NCI-H1092 treated with DMSO at 0.1 percent for 48 hours (cell line): ENCODE measurements at regions not wholly inside any gene's neighbourhood (a gene's known extent, or its start where the extent isn't known, plus 50 kb on each side); places are given as distances from the start of the nearest gene placed in this dataset.
"Not testable (repeated sequence)": the region's sequence is repeated elsewhere in the genome, so short reads cannot be mapped to it uniquely, and the experiment has no call there.

Experiments used
- DNase-seq: peaks from one replicate; lab custom pipeline; 2025; lab: John Stamatoyannopoulos, UW

DNA sequence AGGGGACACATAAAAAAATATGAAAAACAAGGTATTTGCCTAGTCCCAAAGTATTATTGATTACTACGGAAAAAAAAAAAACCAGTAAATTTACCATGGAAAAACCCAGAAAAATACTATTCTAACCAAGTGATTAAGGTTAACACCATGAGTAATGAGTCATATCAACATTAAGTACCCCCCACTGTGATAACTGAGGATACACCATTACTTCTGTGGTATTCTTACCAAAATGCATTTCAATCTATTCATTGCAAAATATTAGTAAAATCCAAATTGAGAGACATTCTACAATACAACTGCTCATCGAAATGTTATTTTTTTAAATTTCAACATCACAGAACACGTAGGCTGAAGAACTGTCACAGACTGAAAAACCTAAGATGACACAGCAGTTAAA is 669.8 kb downstream of the ZEB2 start:
- no peak for DNase-seq

DNA sequence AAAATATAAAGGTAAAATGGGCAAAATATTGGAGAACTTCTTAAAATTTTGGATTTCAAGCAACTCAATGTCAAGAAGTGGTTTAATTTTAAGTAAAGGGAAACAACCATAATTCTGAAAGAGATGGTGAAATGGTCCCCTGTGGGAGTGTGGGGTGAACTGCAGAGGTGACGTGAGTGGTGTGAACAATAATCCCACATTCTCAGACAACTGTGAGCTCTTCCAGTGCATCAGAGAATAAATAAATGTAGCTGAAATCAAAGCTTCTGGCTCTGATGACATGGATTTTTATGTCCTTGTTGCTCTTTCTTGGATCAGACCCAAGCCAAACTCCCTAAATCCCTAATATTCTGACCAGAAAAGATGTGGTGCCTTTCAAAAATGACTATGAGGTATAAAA is 672.7 kb downstream of the ZEB2 start:
- no peak for DNase-seq

DNA sequence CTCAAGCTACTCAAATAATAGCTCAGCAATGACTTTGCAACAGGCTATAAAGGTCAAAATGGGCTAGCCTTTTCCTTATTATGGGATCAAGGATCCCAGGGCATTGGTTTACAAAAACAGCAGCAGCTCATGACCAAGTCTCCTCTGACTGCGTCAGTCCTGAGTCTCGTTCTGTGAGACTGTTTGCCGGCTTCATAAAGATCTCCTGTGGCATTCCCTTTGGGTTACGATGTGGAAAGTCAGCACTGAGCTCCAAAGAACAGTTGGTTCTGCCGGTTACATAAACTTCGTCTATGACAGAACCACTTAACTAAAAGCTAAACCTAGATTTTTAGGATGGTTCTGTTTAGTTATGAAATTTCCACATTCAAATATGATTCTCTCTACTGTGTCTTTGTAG is 674.9 kb downstream of the ZEB2 start:
- DNase-seq, result no peak

DNA sequence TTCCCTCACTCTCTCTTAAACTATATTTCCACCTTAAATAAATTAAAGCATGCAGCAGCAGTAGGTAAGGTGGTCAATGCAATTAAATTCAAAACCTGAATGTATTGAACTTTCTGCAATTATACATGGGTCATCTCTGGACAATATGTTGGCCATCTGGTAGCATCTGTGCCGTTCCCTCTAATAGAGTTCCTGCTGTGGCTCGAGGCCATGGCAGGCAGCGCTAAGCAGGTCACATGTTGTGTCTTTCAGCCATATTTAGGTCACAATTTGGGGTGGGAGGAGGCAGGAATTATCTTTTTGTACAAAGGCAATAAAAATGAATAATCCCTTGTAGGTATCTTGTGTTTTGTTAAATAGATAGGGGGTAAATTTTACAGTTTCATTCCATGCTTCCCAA is 676.2 kb downstream of the ZEB2 start:
- no peak for DNase-seq

DNA sequence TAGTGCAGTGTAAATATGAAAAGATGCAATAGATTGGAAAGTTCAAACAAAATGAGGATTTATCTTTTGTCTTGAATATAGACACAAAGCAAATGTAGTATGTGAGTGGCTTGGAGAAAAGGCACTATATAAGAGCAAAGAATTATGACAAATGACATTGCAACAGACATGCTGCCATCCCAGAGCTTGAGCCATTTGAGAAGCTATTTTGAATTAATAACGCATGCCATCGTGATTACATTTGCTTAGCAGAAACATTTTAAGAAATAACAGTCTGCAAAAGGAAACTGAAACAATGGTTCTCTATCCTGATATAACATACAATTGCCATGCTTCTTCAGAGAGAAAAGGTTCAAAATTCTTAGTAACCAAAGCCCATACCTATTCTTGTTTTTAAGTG is 677.1 kb downstream of the ZEB2 start:
- DNase-seq, result no peak

DNA sequence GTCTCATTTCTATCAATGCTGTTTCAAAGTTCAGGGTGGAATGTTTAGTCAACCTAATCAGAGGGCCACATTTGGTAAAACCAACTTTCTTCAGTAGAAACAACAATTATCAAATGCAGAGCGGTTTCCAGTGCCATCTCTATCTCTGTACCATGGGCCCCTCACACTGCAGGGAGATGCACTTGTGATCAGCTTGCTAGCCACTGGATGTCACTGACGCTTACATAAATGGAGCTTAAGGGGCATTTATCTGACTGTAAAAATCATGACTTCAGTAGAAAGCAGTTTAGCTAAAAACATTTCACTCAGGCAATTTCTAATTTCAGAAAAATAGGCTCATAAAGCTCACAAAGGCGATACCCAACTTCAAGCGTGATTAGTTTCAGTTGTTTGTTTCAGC is 678.0 kb downstream of the ZEB2 start:
- DNase-seq, result no peak

DNA sequence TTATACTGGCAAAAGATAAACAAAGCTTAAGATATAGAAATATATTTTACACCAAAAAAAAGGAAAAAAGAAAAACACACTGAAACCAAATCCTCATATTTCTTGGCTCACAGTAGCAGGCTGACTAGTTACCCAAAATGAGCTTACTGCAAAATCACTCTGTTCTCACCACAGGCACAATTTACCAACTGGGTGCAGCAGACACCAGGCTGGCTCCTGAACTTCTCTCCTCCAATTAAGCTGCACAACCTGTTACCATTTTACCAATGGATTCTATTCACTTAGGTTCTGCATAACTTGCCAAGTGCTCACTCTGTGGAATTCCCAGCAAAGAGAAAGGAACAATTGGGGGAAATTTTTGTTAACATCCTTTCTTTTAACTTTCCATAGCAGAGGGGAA is 679.3 kb downstream of the ZEB2 start:
- DNase-seq, result no peak

DNA sequence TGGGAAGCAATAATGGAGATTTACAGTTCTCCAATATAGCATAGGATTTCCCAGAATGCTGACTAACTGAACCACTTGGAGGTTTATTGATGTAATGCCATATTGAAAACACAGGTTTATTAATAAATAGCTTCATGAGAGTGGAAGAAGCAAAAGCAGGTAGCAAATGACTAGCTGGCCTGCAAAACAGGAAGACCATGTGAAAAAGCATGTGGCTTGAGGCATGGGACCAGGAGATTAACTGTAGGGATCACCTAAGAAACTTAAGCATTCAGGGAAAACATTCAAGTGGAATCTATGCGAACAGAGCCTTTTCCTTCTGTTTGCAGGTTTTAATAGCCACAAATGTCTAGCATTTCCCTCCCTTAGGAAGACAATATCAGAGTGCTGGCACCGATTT is 679.7 kb downstream of the ZEB2 start:
- no peak for DNase-seq

DNA sequence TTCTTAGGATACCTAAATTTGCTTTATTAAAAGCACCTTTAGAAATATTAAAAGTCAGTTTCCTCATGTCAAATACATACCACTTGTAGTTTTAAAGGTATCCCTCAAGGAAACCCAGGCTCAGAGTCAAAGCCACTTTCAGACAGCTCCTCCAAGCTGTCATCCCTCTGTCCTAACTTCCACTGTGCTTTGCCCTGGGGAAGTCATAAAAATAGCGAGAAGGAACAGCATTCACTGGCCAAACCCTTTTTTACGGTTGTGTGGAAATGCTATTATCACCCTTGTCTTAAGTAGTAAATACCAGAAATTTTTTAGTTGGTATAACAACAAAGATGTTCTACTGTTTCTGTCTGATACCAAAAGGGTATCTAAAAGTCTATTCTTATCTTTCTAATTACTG is 680.5 kb downstream of the ZEB2 start:
- DNase-seq, result no peak

DNA sequence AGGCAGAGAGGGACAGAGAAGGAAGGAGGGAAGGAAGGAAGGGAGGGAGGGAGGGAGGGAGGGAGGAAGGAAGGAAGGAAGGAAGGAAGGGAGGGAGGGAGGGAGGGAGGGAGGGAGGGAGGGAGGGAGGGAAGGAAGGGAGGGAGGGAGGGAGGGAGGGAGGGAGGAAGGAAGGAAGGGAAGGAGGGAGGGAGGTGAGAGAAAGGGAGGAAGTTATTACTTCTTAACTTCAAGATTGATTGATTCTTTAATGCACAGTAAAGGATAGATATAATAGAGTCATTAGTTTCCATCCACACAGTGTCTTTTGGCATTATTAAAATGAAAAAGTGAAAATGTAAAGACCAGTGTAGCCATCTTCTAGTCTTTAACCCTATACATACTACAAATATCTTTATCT is 682.9 kb downstream of the ZEB2 start:
- not testable (repeated sequence) for DNase-seq

DNA sequence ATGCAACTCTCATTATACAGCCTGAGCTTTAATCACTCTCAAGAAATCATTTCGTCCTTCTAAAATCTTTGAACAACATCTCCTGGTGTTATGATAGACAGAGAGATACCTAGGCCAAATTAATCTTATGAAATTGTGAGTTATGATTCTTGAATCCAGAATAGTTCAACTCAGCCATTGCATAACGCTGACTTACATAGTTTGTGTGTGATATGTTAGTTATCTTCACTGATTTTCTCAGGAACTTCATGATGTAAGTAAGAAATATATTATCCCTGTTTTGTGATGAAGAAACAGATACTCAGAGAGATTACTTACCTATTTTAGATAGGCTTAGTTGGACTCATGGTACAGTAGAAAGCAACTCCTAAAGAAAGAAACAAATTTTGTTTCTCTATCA is 684.4 kb downstream of the ZEB2 start:
- no peak for DNase-seq

DNA sequence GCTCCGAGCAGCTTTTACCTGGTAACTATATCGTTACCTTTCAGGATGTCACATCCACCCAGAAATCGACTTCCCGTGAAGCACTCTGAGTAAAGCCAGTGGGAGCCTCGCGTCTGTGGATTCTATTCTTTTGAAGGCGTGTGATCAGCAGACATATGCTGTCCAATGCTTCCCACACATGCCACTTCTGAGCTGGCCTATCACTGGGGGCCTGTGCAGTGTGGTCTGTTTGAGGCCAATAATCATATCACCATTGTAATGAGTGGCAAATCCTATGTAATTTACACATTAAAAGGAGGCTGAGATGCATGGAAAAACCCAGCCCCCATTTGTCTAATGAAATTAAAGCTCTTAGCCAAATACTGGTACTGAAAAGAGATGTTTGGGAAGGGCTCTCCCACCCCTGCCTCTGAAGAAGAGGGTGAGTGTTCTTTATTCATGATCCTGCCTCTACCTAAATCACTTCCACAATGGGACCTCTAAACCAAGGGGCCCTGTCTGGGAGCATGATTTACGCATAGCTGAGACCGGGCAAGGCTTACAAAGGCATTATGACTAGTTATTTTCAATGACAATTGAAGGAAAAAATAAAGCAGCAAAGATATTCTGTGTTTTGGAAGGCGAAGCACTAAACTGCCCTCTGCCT is 686.8 kb downstream of the ZEB2 start:
- no peak for DNase-seq

DNA sequence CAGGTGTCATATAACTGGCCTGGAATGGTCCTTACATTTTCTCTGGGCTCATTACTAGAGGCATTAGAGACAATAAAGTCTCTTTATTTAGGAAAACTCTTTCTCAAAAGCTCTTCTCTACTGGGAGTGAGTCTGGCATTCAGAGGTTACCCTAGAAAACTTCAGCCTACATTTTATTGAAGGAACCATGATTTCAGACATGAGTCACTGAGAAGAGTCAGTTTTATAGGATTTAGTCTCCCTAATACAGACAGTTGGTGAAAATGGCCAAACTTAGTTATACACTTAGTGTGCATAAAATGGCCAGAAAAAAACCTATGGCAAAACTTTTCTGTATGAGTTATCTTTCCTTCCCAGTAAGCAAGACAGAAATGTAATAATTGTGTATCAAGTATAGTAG is 689.4 kb downstream of the ZEB2 start:
- no peak for DNase-seq

DNA sequence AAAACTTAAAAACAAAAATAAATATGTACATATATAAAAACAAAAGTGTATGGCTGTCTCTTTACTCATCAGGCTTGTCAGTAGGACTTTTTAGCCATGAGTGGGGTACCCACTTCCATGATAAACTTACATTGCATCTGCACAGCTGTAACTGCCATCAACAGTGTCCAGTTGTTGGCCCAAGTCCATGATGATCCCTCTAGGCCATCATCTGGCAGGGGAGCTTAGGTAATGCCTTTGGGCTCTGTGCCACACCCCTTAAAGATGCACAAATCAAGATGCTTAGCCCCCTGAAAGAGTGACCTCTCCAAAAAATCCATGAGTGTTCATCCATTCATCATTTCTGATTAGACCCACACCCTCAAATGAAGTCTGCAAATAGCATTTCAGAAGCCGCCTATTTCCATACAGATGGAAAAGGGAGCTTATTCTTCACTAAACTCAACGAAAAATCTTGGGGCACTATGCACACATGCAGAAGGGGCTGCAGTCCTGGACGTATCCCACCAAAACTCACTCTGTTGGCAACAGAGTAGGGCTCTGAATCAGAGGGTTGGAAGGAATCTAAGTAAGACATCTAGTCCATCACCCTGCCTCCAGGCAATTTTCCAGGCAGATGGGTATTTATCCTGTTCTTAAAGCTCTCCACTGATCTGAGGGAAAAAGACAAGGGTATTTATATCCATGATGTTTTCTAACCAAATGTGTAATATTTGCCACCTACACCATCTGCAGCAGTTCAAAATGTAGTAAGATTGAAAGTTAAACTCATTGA is 691.0 kb downstream of the ZEB2 start:
- DNase-seq, result no peak

DNA sequence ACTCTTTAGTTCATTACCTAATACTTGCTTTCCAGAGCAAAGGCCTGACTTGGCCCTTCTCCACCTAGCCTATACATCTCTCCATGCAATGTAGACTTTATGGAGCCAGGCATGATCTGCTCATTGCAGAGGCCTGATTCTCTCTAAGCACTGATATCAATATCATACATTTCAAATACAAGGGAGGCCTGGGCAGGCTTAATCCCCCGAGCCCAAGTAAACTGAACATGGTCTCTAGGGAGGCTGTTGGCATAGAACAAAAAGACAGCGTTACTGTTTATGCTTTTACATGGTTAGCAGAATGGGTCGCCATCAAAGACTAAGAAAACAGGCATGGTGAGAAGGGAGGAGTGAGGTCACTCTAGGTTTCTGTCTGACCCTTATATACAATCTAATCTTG is 695.1 kb downstream of the ZEB2 start:
- DNase-seq, result no peak

DNA sequence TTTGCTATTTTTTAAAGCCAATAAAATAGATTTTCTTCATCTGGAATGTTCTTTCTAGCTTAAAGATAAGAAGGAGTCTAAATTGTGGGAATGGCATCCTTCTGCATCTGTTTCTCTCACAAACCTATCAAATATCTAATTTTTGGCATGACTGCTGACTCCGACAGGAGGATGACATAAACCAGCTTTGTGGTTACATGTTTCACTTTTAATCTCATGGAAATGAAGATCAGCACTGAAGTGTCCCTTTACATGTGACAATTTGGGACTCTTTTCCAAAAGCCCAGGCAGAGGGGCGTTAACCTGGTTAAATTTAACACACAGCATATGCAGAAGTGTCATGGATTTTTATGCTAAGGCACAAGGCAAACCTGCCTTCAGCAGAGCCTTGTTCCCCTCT is 694.7 kb downstream of the ARHGAP15 start:
- no peak for DNase-seq

DNA sequence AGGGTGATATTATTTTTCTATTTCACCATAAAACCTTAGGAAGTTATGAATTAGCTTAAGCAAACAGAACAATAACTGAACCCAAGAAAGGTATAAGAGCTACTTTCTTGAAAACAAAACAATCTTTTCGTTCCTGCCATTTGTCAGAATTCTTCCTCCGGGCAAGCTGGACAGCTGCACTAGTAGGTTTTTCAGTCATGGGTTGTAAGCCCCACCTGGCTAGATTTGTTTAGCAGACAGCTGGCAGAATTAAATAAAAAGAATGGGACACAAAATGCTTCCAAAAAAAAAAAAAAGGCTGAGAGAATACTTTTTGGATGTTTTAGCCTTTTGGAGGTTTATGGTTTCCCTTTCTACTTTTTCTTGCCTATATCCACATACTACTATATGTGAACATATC is 694.1 kb downstream of the ARHGAP15 start:
- no peak for DNase-seq

DNA sequence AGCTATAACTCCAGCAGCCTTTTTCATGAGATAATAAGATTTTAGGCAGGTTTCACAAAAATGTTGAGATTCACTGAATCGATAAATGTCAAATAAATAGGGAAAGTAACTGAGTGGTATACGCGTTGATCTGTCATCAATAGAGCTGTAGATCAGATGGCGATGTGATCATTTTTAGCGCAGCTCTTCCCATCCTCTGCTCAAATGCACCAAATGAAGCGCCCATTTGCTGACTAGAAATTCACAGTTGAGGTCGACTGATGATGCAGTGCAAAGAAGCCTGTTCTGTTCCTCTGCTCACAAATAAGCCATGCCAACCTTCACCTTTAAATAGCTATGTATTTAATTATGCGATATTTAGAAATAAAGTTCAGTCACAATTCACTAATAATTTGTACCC is 693.5 kb downstream of the ARHGAP15 start:
- DNase-seq, result no peak

DNA sequence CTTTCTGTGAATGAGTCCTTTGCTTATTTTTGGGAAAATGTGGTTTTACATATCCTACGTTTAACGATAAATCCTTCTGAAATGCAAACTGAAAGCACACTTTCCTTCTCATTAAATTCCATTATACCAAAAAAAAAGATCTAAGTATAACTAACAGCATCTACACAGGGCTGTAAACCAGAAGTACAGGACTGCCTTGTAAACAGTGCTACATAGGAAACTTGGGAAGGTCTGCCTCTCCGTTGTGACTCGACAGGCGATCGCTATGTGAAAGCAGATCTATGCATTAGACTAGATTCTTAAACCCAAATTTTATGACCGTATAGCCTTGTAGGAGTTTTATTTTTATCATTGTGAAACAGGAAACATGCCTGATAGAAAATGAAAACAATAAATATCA is 690.5 kb downstream of the ARHGAP15 start:
- DNase-seq, result no peak

DNA sequence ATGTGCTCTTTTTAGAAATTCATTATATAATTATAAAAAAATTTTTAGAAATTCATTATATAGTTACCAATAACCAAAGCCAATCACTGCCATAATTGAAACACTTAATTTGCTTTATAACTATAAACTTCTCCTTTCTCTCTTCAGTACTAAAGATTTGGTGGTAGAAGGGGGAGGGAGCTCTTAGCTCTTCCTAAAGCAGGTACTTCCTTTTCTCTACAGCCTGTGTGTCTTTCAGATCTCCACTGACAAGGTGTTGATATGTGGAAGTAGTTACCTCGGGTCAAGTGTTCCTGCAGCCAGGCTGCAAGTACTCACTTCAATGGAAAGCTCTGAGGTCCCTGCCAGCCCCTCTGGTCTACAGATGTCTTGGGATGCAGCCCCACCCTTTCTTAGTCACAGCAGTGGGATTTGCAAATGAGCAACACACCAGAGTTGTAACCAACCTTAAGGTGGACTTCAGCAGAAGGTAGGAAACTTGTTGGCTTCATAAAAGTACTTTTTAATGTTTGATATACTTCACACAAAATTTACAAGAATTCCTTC is 690.0 kb downstream of the ARHGAP15 start:
- DNase-seq, result no peak
